HEK293T (cell line): ENCODE measurements at regions not wholly inside any gene's neighbourhood (a gene's known extent, or its start where the extent isn't known, plus 50 kb on each side); places are given as distances from the start of the nearest gene placed in this dataset.

ENCODE experiments used
- CTCF ChIA-PET: fragments of 350-600 bp; formaldehyde crosslinking; extraction: SDS; loops from one replicate; lab custom pipeline; 2021; ENCODE audit warnings: antibody characterized with exemption, inconsistent platforms; lab: Yijun Ruan, JAX
- POLR2A ChIA-PET: fragments of 350-600 bp; formaldehyde crosslinking; extraction: SDS; loops from one replicate; lab custom pipeline; 2020; ENCODE audit warnings: antibody characterized with exemption, inconsistent platforms; lab: Yijun Ruan, JAX
- DNase-seq: peaks from one replicate; pipeline ENCODE4 v3.0.0; 2012; ENCODE audit warnings: mixed read lengths; ENCODE audit errors: extremely low spot score
- ARNT ChIP-seq: fragments of 450-650 bp; IDR thresholded peaks from 2 replicates; pipeline ENCODE4 v1.6.1; 2017; ENCODE audit warnings: mild to moderate bottlenecking
- BHLHE40 ChIP-seq: fragments of 450-650 bp; IDR thresholded peaks from 2 replicates; pipeline ENCODE4 v1.6.1; 2016; ENCODE audit warnings: mild to moderate bottlenecking, moderate library complexity, borderline replicate concordance
- CTBP1 ChIP-seq: fragments of 450-650 bp; IDR thresholded peaks from 2 replicates; pipeline ENCODE4 v1.6.1; 2016; ENCODE audit warnings: borderline replicate concordance
- ELF4 ChIP-seq: fragments of 450-650 bp; IDR thresholded peaks from 2 replicates; pipeline ENCODE4 v1.6.1; 2017; ENCODE audit warnings: antibody characterized with exemption
- FOXA1 ChIP-seq: fragments of 450-650 bp; IDR thresholded peaks from 2 replicates; pipeline ENCODE4 v1.6.1; 2016; ENCODE audit warnings: mild to moderate bottlenecking
- FOXK2 ChIP-seq: fragments of 450-650 bp; IDR thresholded peaks from 2 replicates; pipeline ENCODE4 v1.6.1; 2016; ENCODE audit warnings: mild to moderate bottlenecking
- FOXM1 ChIP-seq: fragments of 450-650 bp; IDR thresholded peaks from 2 replicates; pipeline ENCODE4 v1.6.1; 2017; ENCODE audit warnings: mild to moderate bottlenecking, borderline replicate concordance
- HDGF ChIP-seq: fragments of 450-650 bp; IDR thresholded peaks from 2 replicates; pipeline ENCODE4 v1.6.1; 2017; ENCODE audit warnings: antibody characterized with exemption, borderline replicate concordance
- L3MBTL2 ChIP-seq: fragments of 450-650 bp; conservative IDR thresholded peaks from 2 replicates; pipeline ENCODE4 v1.6.1; 2016; ENCODE audit warnings: mild to moderate bottlenecking
- LEF1 ChIP-seq: fragments of 450-650 bp; IDR thresholded peaks from 2 replicates; pipeline ENCODE4 v1.6.1; 2017; ENCODE audit warnings: mild to moderate bottlenecking, borderline replicate concordance
- NFRKB ChIP-seq: fragments of 450-650 bp; IDR thresholded peaks from 2 replicates; pipeline ENCODE4 v1.6.1; 2016; ENCODE audit warnings: mild to moderate bottlenecking, moderate library complexity
- PKNOX1 ChIP-seq: fragments of 450-650 bp; IDR thresholded peaks from 2 replicates; pipeline ENCODE4 v1.6.1; 2016
- SP1 ChIP-seq: fragments of 450-650 bp; IDR thresholded peaks from 2 replicates; pipeline ENCODE4 v1.6.1; 2017
- SUZ12 ChIP-seq: fragments of 450-650 bp; IDR thresholded peaks from 2 replicates; pipeline ENCODE4 v1.6.1; 2016; ENCODE audit warnings: mild to moderate bottlenecking
- TARDBP ChIP-seq: fragments of 450-650 bp; IDR thresholded peaks from 2 replicates; pipeline ENCODE4 v1.6.1; 2016
- ZNF384 ChIP-seq: fragments of 450-650 bp; IDR thresholded peaks from 2 replicates; pipeline ENCODE4 v1.6.1; 2016

GRCh38 chr14:97705107-97705506 is 907.9 kb downstream of the VRK1 start:
- ChIA-PET CTCF (no interaction called here), POLR2A (no interaction called here)
- DNase-seq = no peak
- no peak for TF ChIP-seq NFRKB
- no peak for TF ChIP-seq FOXA1
- no peak for TF ChIP-seq TARDBP
- no peak for TF ChIP-seq SUZ12
- no peak for TF ChIP-seq ZNF384
- no peak for TF ChIP-seq PKNOX1
- TF ChIP-seq CTBP1 = no peak
- no peak for TF ChIP-seq L3MBTL2

GRCh38 chr14:97705976-97706375 is 908.8 kb downstream of the VRK1 start:
- POLR2A ChIA-PET = no interaction called here

GRCh38 chr14:97706819-97707218 is 909.6 kb downstream of the VRK1 start:
- DNase-seq = no peak
- POLR2A ChIA-PET = no interaction called here
- CTCF ChIA-PET = no interaction called here
- TF ChIP-seq ZNF384 = no peak
- no peak for TF ChIP-seq HDGF
- TF ChIP-seq SP1 = no peak
- no peak for TF ChIP-seq LEF1
- TF ChIP-seq CTBP1 = no peak
- no peak for TF ChIP-seq ARNT
- no peak for TF ChIP-seq SUZ12
- no peak for TF ChIP-seq TARDBP
- no peak for TF ChIP-seq FOXK2
- no peak for TF ChIP-seq NFRKB
- no peak for TF ChIP-seq BHLHE40
- TF ChIP-seq L3MBTL2 = no peak
- TF ChIP-seq ELF4 = no peak
- no peak for TF ChIP-seq FOXM1
- no peak for TF ChIP-seq PKNOX1
- no peak for TF ChIP-seq FOXA1

More at GRCh38 chr14:97705976-97706375, 908.8 kb downstream of the VRK1 start:
- DNase-seq = no peak
- TF ChIP-seq L3MBTL2 (no peak), ZNF384 (no peak), LEF1 (no peak), PKNOX1 (no peak), NFRKB (no peak), HDGF (no peak), SP1 (no peak), BHLHE40 (no peak), ELF4 (no peak), FOXK2 (no peak), TARDBP (no peak), CTBP1 (no peak), FOXA1 (no peak)
- CTCF ChIA-PET = no interaction called here

GRCh38 chr14:97707603-97708002 is 910.4 kb downstream of the VRK1 start:
- TF ChIP-seq FOXA1 = no peak
- TF ChIP-seq ELF4 = no peak
- TF ChIP-seq SP1 = no peak
- TF ChIP-seq CTBP1 = no peak
- no peak for TF ChIP-seq TARDBP
- TF ChIP-seq L3MBTL2 = no peak
- TF ChIP-seq FOXM1 = no peak
- no peak for TF ChIP-seq ARNT
- TF ChIP-seq NFRKB = no peak
- no peak for TF ChIP-seq PKNOX1
- no peak for TF ChIP-seq BHLHE40
- no peak for TF ChIP-seq ZNF384
- TF ChIP-seq HDGF = no peak
- no peak for TF ChIP-seq FOXK2
- TF ChIP-seq SUZ12 = no peak
- TF ChIP-seq LEF1 = no peak
- CTCF ChIA-PET = no interaction called here
- DNase-seq = no peak
- POLR2A ChIA-PET = no interaction called here

GRCh38 chr14:97709552-97709951 is 912.4 kb downstream of the VRK1 start:
- DNase-seq = no peak
- ChIA-PET POLR2A (no interaction called here), CTCF (no interaction called here)
- TF ChIP-seq FOXM1 (no peak), FOXA1 (no peak), FOXK2 (no peak), TARDBP (no peak), ZNF384 (no peak), SP1 (no peak), BHLHE40 (no peak), LEF1 (no peak), HDGF (no peak), SUZ12 (no peak), CTBP1 (no peak), PKNOX1 (no peak), NFRKB (no peak), ARNT (no peak), L3MBTL2 (no peak)
